ENCODE measurements at regions not wholly inside any gene's neighbourhood (a gene's known extent, or its start where the extent isn't known, plus 50 kb on each side); places are given as distances from the start of the nearest gene placed in this dataset.
"Not testable (repeated sequence)": the region's sequence is repeated elsewhere in the genome, so short reads cannot be mapped to it uniquely, and the experiment has no call there.

GRCh38 chr6:30816791-30817739 is 67.3 kb upstream of the DDR1 start:
- Histone ChIP-seq H3K36me3 (no peaks in the 10 kb centered on the region), H3K9me3 (no peaks in the 10 kb centered on the region), H3K27me3 (no peaks in the 10 kb centered on the region), H3K4me1 (peaks cover 0 to 8% (median 5%) of the 10 kb centered on the region in 3 donors), H3K4me3 (no peak overlapping the region), H3K27ac (peak overlapping the region in 1 of 4 donors; percentile 27)
- TF ChIP-seq CTCF (IDR thresholded peaks at IDR 0.05), result no peak
- no peak for ATAC-seq
- no peak for DNase-seq
- 91 to 94% methylated on average over 9 of the region's 9 CpGs for WGBS, 2 donors
- intact Hi-C loops (cut with DNase I), result no loop called here
- no peak for FAIRE-seq

- H3K4me3 ChIP-seq; ATAC-seq; DNase-seq; intact Hi-C loops (cut with DNase I); H3K27me3 ChIP-seq; H3K9me3 ChIP-seq; H3K36me3 ChIP-seq; FAIRE-seq; H3K4me1 ChIP-seq; H3K27ac ChIP-seq: not testable (repeated sequence)
- 95 to 96% methylated on average over 16 to 34 of the region's 34 CpGs for WGBS, 2 donors
Observed at GRCh38 chr6:30816296-30816695, 68.0 kb upstream of the DDR1 start.

- intact Hi-C loops (cut with DNase I); DNase-seq; FAIRE-seq; H3K4me1 ChIP-seq; H3K36me3 ChIP-seq; H3K27ac ChIP-seq; H3K27me3 ChIP-seq; H3K9me3 ChIP-seq; ATAC-seq; H3K4me3 ChIP-seq: not testable (repeated sequence)
- 73 to 75% methylated on average over 12 of the region's 12 CpGs for WGBS, 2 donors
Observed at GRCh38 chr6:30815041-30815742, 69.1 kb upstream of the DDR1 start.

- no peak for TF ChIP-seq CTCF (IDR thresholded peaks at IDR 0.05)
- 72 to 74% methylated on average over 11 of the region's 11 CpGs for WGBS, 2 donors
- intact Hi-C loops (cut with DNase I), result no loop called here
- DNase-seq (no peak), FAIRE-seq (no peak), ATAC-seq (peak in 3 of 4 donors; percentile 49 to 75 (median 69))
- H3K4me3 ChIP-seq, result no peak overlapping the region
- H3K27me3 ChIP-seq, result no peaks in the 10 kb centered on the region
- no peaks in the 10 kb centered on the region for H3K9me3 ChIP-seq
- peaks cover 0 to 8% (median 0%) of the 10 kb centered on the region in 3 donors for H3K4me1 ChIP-seq
- H3K27ac ChIP-seq, result peak overlapping the region in 1 of 4 donors; percentile 42
- no peaks in the 10 kb centered on the region for H3K36me3 ChIP-seq
Observed at GRCh38 chr6:30814146-30815040, 69.9 kb upstream of the DDR1 start.

- no peak for TF ChIP-seq CTCF (IDR thresholded peaks at IDR 0.05)
- no peaks in the 10 kb centered on the region for H3K27me3 ChIP-seq
- peak in 2 of 4 donors; percentile 5 to 8 for ATAC-seq
- H3K9me3 ChIP-seq, result no peaks in the 10 kb centered on the region
- no peaks in the 10 kb centered on the region for H3K36me3 ChIP-seq
- DNase-seq, result no peak
- peaks cover 0 to 8% (median 0%) of the 10 kb centered on the region in 3 donors for H3K4me1 ChIP-seq
- no peak for FAIRE-seq
- H3K4me3 ChIP-seq, result no peak overlapping the region
- intact Hi-C loops (cut with DNase I), result no loop called here
- peak overlapping the region in 2 of 4 donors; percentile 42 to 54 for H3K27ac ChIP-seq
- 85 to 88% methylated on average over 9 of the region's 9 CpGs for WGBS, 2 donors
Observed at GRCh38 chr6:30813631-30814145, 69.3 kb upstream of the IER3 start.
